Chondrocyte (in vitro differentiated cells): ENCODE measurements at regions not wholly inside any gene's neighbourhood (a gene's known extent, or its start where the extent isn't known, plus 50 kb on each side); places are given as distances from the start of the nearest gene placed in this dataset.

Experiments
- DNase-seq: peaks from one replicate; pipeline ENCODE4 v3.0.0; 2021; ENCODE audit warnings: mixed read lengths, low spot score
- H3K27ac Mint-ChIP-seq: one replicate; pipeline ENCODE4 v1.8.0; 2021; ENCODE audit warnings: mild to moderate bottlenecking, moderate library complexity, mixed read lengths; ENCODE audit not compliant: unreplicated experiment
- H3K27me3 Mint-ChIP-seq: 2 replicates; pipeline ENCODE4 v1.8.0; 2021; ENCODE audit warnings: low read depth, mixed read lengths
- H3K36me3 Mint-ChIP-seq: 2 replicates; pipeline ENCODE4 v1.8.0; 2021; ENCODE audit warnings: low read depth, mixed read lengths
- H3K4me1 Mint-ChIP-seq: 2 replicates; pipeline ENCODE4 v1.8.0; 2021; ENCODE audit warnings: low read depth, mild to moderate bottlenecking, mixed read lengths
- H3K4me3 Mint-ChIP-seq: one replicate; pipeline ENCODE4 v1.8.0; 2021; ENCODE audit warnings: mild to moderate bottlenecking, moderate library complexity, mixed read lengths; ENCODE audit not compliant: unreplicated experiment
- H3K9me3 Mint-ChIP-seq: 2 replicates; pipeline ENCODE4 v1.8.0; 2021; ENCODE audit warnings: low read depth, mixed read lengths
- TF ChIP-seq, protein P1 (sequence below): fragments of 200-600 bp; sonication (generic); IDR thresholded peaks from 2 replicates; pipeline ENCODE4 v1.5.0; 2021; ENCODE audit warnings: antibody characterized with exemption, mild to moderate bottlenecking, moderate library complexity

DNA sequence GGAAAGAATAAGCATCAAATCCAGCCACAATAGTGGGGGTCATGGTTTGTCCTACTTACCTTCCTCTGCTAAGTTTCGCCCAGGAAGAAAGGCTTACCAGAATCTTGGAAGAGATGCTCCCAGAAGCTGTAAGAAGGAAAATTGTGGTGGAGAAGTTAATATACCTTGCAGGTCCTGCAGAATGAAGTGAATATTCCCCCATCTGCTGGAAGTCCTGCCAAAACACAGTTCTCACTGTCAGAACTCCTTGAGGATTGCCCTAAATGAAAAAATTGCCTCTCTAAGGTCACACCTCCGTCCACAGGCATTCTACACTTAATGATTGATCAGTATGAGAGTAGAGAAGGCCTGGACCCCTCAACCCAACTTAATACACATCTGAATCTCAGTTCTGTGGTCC lies 78.4 kb upstream of the RGS21 start:
- H3K36me3 Mint-ChIP-seq: no peaks in the 10 kb centered on the region
- H3K9me3 Mint-ChIP-seq: peaks cover 6% of the 10 kb centered on the region
- H3K27ac Mint-ChIP-seq: no peak overlapping the region
- H3K27me3 Mint-ChIP-seq: peaks cover 3% of the 10 kb centered on the region
- no peaks in the 10 kb centered on the region for H3K4me1 Mint-ChIP-seq
- TF ChIP-seq, protein P1, sequence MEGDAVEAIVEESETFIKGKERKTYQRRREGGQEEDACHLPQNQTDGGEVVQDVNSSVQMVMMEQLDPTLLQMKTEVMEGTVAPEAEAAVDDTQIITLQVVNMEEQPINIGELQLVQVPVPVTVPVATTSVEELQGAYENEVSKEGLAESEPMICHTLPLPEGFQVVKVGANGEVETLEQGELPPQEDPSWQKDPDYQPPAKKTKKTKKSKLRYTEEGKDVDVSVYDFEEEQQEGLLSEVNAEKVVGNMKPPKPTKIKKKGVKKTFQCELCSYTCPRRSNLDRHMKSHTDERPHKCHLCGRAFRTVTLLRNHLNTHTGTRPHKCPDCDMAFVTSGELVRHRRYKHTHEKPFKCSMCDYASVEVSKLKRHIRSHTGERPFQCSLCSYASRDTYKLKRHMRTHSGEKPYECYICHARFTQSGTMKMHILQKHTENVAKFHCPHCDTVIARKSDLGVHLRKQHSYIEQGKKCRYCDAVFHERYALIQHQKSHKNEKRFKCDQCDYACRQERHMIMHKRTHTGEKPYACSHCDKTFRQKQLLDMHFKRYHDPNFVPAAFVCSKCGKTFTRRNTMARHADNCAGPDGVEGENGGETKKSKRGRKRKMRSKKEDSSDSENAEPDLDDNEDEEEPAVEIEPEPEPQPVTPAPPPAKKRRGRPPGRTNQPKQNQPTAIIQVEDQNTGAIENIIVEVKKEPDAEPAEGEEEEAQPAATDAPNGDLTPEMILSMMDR: peak; percentile 37
- no peak for DNase-seq
- H3K4me3 Mint-ChIP-seq: no peak overlapping the region

DNA sequence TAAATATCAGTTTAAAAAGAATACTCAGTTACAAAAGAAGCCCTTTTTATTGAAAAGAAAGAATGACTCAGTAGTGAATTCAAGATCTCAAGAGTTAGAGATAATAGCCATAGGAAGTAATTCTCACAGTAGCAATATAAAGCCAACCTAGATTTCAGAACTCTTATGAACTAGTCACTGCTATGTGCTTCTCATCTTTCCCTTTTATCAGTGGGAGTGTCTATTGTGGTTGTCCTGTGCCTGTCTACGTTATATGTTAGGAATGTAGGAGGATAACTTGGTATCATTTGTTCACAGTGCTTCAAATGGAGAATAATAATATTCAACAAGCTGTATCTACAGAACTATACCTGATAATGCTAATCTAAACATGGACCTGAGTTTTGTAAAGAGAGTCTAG lies 73.1 kb upstream of the RGS21 start:
- no peak for DNase-seq
- no peak overlapping the region for H3K4me3 Mint-ChIP-seq
- TF ChIP-seq, protein P1: no peak
- H3K9me3 Mint-ChIP-seq: peaks cover 39% of the 10 kb centered on the region
- H3K27me3 Mint-ChIP-seq: peaks cover 5% of the 10 kb centered on the region
- peaks cover 12% of the 10 kb centered on the region for H3K36me3 Mint-ChIP-seq
- no peaks in the 10 kb centered on the region for H3K4me1 Mint-ChIP-seq
- no peak overlapping the region for H3K27ac Mint-ChIP-seq

DNA sequence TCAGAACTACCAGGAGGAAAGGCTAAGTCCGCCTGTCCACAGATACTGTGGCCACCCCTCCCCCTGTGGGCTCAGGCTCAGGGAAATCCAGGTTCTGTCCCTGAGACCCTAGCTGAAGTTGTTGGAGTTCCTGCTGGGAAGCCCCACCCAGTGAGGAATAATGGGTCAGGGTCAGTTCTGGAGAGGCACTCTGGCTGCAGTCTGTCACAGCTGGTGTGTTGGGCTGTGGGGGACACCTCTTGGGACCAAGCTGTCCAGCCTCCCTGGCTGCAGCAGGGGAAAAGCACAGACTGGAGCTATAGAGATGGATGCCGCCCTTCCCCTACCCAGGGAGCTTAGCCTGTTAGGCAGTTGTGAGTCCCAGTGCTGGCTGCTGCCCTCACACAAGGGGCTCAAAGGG lies 65.1 kb upstream of the RGS21 start:
- Mint-ChIP-seq H3K27ac (no peak overlapping the region), H3K27me3 (no peaks in the 10 kb centered on the region)

DNA sequence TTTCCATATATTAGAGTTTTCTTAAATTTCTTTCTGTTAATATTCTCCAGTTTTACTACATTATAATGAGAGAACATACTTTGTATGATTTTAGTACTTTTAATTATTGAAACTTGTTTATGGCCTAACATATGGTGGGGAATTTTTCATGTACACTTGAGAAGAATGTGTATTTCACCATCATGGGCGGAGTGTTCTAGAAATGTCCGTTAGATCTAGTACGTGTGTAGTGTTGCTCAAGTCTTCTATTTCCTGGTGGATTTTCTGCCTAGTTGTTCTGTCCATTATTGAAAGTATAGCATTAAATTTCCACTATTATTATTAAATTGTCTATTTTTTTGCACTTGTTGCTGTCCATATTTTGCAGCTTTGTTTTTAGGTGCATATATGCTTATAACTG lies 64.0 kb upstream of the RGS21 start:
- H3K4me1 Mint-ChIP-seq: no peaks in the 10 kb centered on the region
- H3K27me3 Mint-ChIP-seq: no peaks in the 10 kb centered on the region
- DNase-seq: no peak
- H3K4me3 Mint-ChIP-seq: no peak overlapping the region
- TF ChIP-seq, protein P1: no peak
- H3K27ac Mint-ChIP-seq: no peak overlapping the region
- H3K9me3 Mint-ChIP-seq: peaks cover 17% of the 10 kb centered on the region
- H3K36me3 Mint-ChIP-seq: peaks cover 2% of the 10 kb centered on the region

More for the DNA sequence above, 65.1 kb upstream of the RGS21 start:
- peaks cover 2% of the 10 kb centered on the region for H3K36me3 Mint-ChIP-seq
- TF ChIP-seq, protein P1: no peak
- no peak for DNase-seq
- no peak overlapping the region for H3K4me3 Mint-ChIP-seq
- H3K4me1 Mint-ChIP-seq: no peaks in the 10 kb centered on the region
- H3K9me3 Mint-ChIP-seq: peaks cover 20% of the 10 kb centered on the region

DNA sequence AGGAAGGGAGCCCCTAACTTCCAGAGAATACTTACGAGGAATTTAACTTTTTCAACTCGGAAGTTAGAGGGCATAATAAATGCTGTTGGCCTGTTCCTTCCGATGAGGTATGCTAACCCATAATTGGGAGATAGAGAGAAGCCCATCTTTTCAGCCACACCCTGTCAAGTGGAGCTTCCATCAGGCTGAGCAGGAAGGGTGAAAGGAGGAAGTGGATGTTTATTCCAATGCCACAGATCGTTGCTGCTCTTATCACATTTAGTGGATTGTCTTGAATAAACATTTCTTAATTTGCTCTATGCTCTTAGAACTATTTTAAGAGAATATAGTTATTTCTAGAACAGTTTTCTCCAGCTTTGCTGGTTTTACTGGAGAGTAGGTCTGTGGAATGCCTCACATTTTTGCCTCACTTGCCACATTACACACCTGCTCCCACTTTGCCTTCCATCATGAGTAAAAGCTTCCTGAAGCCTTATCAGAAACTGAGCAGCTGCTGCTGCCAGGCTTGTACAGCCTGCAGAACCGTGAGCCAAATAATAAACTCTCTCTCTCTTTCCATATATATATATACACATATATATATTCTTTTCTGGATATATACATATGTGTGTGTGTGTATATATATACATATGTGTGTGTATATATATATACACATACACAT lies 60.0 kb upstream of the RGS21 start:
- no peak overlapping the region for H3K27ac Mint-ChIP-seq
- H3K4me3 Mint-ChIP-seq: no peak overlapping the region
- H3K9me3 Mint-ChIP-seq: peaks cover 8% of the 10 kb centered on the region
- no peaks in the 10 kb centered on the region for H3K36me3 Mint-ChIP-seq
- no peaks in the 10 kb centered on the region for H3K4me1 Mint-ChIP-seq
- no peaks in the 10 kb centered on the region for H3K27me3 Mint-ChIP-seq
- no peak for DNase-seq
- TF ChIP-seq, protein P1: no peak
